C4-2B (cell line): ENCODE measurements at regions not wholly inside any gene's neighbourhood (a gene's known extent, or its start where the extent isn't known, plus 50 kb on each side); places are given as distances from the start of the nearest gene placed in this dataset.

Experiments
- H3K27ac ChIP-seq: fragments of 450-650 bp; 2 replicates; pipeline ENCODE4 v1.5.1; 2017
- ZFX ChIP-seq: fragments of 450-650 bp; IDR thresholded peaks from 2 replicates; pipeline ENCODE4 v1.6.1; 2017
- TF ChIP-seq, protein P1 (sequence below): fragments of 450-650 bp; conservative IDR thresholded peaks from 2 replicates; pipeline ENCODE4 v1.5.1; 2017; ENCODE audit warnings: mild to moderate bottlenecking

DNA sequence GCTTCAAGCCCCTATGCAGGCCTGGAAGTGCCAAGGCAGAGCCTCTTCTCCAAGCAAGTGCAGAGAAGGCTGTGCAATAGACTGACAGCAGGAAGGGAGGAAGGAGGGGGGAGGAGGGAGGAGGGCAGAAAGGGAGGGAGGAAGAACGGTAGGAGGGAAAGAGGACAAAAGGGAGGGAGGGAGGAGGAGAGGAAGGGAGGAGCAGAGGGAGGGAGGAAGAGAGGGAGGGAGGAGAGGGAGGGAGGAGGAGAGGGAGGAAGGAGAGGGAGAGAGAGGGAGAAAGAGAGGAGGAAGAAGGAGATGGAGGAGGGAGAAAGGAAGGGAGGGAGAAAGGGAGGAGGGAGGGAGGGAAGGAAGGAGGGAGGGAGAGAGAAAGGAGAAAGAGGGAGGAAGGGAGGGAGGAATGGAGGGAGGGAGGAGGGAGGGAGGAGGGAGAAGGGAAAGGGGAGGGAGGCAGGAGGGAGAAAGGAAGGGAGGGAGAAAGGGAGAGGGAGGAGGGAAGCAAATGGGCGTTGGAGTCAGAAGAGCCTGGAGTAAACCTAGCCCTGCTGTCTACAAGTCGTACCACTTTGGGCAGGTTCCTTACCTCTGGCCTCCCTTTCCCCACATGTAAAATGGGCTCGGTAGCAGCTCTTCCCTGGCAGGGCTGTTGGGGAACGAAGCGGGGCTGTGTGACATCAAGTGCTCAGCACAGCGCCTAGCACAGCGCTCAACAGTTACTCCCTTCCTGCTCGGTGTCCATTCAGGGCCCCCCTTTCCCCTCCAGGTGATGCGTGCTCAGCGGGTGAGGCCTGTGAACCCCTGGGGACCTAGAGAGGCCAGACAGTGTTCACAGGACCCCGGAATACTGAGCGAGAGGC, 244.6 kb downstream of the NPHP4 start:
- H3K27ac ChIP-seq: no peak overlapping the region
- TF ChIP-seq ZFX: no peak
- TF ChIP-seq, protein P1, sequence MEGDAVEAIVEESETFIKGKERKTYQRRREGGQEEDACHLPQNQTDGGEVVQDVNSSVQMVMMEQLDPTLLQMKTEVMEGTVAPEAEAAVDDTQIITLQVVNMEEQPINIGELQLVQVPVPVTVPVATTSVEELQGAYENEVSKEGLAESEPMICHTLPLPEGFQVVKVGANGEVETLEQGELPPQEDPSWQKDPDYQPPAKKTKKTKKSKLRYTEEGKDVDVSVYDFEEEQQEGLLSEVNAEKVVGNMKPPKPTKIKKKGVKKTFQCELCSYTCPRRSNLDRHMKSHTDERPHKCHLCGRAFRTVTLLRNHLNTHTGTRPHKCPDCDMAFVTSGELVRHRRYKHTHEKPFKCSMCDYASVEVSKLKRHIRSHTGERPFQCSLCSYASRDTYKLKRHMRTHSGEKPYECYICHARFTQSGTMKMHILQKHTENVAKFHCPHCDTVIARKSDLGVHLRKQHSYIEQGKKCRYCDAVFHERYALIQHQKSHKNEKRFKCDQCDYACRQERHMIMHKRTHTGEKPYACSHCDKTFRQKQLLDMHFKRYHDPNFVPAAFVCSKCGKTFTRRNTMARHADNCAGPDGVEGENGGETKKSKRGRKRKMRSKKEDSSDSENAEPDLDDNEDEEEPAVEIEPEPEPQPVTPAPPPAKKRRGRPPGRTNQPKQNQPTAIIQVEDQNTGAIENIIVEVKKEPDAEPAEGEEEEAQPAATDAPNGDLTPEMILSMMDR: no peak

DNA sequence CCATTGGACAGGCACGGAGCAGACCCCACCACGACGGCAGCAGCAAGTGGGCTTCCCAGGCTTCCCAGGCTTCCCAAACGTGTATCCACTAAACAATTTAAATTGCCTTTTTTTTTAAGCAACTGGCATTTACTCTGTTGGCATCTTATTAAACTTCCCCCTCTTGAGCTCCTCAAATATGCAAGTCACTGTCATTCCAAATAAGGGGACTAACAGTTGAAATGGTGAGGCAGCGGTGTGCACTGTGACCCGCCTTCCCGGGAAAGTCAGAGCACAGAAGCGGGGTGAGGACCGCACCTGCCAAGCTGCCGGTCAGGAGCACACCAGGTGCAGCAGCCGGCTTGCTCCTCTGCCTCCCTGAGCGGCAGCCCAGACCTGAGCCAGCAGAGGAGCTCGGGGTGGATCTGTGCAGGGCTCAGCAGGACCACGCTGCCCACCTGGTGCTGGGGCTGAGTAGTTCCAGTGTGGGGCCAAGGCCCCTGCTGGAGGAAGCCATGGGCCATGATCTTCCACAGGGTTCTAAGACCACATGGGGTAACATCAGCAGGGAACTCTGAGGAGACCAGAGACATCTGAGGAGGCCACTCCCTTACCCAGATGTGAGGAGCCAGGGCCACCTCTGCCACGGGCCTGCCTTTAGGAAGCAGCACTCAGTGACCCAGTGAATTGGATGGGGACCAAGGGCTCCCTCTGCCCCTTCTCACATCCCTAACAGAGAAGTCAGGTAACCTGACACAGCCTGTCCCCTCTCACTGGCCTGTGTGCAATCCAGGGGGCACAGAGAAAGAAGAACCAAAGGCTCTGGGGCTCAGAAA, 245.4 kb downstream of the NPHP4 start:
- TF ChIP-seq, protein P1: no peak
- no peak for TF ChIP-seq ZFX
- H3K27ac ChIP-seq: no peak overlapping the region

DNA sequence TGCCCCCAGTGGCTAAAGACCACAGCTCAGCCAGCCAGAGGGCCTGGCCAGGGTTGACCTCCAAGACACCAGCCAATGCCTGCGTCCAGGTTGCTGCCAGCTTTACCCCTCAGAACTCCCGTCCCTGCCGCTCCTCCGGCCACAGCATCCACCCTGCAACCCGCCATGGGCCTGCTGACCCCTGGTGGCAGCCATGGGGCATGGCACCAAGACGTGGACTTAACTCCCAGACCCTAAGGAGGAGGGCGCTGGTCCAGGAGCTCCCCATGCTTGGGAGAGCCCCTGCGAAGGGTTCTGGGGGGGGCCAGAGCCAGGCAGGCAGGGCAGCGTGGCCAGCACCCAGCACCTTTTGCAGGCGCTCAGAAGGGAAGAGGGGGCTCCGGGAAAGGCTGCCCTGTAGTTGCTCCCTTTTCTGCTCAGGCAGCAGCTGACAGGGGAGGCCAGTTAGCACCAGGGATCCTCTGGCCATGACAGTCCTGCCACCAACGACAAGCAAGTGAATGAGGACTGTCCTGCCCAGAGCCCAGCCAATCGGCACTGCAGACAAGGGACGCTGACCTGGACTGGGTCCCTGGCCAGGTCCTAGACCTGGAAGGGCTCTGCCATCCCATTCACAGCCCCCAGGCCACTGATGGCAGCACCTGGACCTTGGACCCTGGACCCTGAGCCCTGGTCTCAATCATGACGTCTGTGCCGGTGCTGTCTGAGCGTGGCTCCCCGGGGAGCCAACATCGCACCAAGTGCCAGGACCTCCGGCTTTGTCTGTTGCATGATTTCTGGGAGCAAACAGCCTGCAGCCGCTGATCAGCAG, 246.2 kb downstream of the NPHP4 start:
- H3K27ac ChIP-seq: no peak overlapping the region
- TF ChIP-seq ZFX: no peak
- TF ChIP-seq, protein P1: peak; percentile 98

DNA sequence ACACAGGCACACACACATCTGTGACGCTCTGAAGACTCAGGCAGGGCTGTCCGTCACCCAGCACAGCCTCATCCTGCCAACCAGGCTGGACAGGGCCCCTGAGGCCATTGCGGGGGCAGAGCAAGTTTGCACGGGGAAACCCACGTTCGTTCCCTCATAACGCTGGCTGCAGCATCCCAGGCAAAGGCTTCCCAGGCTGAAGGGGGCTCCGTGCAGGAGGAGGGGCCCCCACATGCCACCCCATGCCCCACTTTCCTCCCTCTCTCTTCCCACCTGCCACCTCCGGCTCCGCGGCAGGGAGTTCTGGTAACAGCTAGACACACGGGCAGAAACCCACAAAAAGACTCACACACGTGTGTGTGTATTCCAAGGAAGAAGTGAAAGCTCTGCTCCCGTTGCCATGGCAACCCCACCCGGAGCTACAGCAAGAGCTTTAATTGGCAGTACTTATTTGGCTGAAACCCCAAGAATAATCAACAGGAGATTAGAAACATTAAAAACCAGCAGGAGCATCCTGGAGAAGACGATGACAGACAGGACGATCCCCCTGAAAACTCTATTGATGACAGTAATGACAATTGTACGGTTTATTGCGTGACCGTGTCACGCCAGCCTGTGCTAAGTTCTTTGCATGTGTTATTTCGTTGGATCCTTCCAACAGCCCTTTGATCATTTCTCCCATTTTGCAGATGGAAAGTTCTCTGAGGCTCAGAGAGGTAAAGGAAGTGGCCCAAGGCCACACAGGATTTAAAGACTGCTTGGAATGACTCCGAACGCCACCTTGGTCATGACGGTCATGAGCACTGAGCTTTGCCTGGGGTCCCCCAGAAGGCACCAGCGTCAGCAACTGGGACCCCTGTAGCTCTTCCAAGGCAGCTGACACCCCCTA, 247.1 kb downstream of the NPHP4 start:
- no peak overlapping the region for H3K27ac ChIP-seq
- TF ChIP-seq, protein P1: no peak
- TF ChIP-seq ZFX: no peak

DNA sequence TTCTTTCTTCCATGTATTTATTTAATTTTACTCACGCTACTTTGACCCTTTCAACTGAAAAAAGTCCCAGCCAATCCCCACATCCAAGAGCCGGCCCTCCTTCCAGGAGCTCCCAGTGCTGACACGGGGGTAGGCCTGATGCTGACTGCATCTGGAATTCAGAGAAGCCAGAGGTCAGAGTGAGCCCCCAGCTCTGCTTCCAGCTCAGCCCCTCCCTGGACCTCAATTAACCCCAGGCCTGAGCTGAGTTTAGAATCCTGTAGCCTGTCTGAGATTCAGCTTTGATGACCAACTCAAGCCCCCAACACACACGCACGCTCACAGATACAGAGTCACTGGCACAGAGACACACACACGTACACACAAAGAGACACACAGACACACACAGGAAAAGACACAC, 247.9 kb downstream of the NPHP4 start:
- TF ChIP-seq, protein P1: no peak
- TF ChIP-seq ZFX: no peak
- H3K27ac ChIP-seq: no peak overlapping the region

DNA sequence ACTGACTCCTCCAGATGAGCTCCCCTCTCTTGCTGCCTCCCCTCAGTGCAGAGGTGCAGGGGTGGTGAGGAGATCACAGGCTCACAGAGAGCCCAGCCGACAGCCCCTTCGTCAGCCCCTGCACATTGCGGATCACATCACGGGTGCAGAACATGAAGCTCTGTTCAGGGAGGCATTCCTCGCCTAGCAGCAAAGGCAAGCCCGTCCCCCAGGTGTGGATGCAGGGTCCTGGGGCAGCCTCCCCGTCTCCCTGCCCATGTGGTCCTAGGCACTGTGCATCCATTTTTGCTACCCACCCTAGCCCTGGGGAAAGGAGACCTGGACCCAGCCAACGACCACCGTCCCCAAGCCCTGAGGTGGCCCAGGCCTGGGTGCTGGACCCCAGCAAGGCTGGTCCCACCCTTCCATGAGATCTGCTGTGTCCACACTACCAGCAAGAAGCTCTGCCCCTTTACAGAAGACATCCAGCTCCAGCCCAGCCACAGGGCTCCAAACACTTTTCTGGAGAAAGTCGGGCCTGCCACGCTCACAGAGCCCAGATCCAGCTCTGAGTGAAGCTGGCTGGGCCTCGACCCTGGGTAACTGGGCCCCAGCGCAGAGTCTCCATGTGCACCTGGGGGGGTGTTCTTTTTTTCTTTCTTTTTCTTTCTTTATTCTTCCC, 248.7 kb downstream of the NPHP4 start:
- no peak overlapping the region for H3K27ac ChIP-seq
- TF ChIP-seq, protein P1: no peak
- TF ChIP-seq ZFX: no peak
